ENCODE measurements at regions not wholly inside any gene's neighbourhood (a gene's known extent, or its start where the extent isn't known, plus 50 kb on each side); places are given as distances from the start of the nearest gene placed in this dataset.
A peak's percentile ranks its signal among the peaks of the same experiment; 100 is the strongest.

DNA sequence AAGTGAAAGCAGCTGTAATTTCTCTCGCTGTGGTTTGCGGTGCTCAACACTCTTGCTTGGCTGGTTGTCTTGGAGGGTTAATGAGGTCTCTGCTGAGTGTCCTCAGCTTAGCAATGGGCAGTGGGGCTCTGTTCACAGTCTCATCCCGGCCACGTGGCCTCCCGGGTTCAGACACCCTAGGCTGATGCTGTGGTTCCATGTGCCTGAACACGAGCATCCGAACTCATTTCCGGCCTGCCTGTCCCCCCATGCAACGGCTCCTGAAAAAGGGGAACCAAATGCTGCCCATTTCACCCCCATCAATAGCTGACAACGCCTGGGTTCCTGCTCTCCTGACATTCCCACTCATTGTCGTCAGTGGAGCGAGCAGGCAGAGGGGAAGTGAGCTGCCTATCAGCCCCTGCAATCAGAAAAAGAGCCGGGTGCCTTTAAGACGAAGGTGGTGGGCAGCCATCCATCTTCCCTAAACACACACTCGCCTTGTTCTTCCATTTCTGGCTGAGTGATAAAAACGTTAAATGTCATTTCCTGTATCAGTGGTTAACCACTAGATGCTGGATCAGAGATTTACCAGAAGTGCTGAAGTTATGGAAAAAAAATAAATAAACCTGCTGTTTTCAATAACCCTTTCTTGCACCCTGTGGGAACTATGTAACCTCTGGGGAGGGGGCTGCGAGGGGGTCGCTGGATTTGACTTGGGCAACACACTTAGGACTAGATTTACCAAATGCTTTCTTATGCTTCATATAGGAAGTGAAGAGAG is 60.3 kb upstream of the BCL2L14 start:
- TF ChIP-seq, protein P1, sequence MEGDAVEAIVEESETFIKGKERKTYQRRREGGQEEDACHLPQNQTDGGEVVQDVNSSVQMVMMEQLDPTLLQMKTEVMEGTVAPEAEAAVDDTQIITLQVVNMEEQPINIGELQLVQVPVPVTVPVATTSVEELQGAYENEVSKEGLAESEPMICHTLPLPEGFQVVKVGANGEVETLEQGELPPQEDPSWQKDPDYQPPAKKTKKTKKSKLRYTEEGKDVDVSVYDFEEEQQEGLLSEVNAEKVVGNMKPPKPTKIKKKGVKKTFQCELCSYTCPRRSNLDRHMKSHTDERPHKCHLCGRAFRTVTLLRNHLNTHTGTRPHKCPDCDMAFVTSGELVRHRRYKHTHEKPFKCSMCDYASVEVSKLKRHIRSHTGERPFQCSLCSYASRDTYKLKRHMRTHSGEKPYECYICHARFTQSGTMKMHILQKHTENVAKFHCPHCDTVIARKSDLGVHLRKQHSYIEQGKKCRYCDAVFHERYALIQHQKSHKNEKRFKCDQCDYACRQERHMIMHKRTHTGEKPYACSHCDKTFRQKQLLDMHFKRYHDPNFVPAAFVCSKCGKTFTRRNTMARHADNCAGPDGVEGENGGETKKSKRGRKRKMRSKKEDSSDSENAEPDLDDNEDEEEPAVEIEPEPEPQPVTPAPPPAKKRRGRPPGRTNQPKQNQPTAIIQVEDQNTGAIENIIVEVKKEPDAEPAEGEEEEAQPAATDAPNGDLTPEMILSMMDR (IDR thresholded peaks at IDR 0.05; ENCODE audit: low read depth, low read length), result no peak
- peak; percentile 43 to 75 for DNase-seq (ENCODE audit: low read depth in 2 of 2)
- no peak overlapping the region for H3K4me3 ChIP-seq (replicated peaks in 1 of 2; ENCODE audit: low read depth in 2 of 2, low read length in 2 of 2)

DNA sequence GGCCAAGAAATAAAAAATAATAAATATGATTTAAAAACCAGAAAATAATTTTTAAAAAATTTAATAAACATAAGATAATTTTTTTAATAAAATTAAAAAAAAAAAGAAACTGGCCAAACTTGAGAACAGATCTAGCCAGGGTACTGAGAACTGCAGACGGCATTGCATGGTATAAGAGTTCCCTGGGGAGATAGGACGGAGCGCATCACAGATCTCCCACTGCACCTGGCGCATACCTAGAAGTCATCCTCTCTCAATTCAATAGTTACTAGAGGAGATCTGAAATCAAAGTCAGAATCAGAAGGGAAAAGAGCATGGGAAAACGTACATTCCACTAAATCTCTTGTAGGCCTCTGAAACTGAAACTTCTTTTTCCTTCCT is 58.9 kb upstream of the BCL2L14 start:
- no peak for DNase-seq (ENCODE audit: low read depth in 2 of 2)
- TF ChIP-seq, protein P1 (IDR thresholded peaks at IDR 0.05; ENCODE audit: low read depth, low read length), result no peak
- no peak overlapping the region for H3K4me3 ChIP-seq (replicated peaks in 1 of 2; ENCODE audit: low read depth in 2 of 2, low read length in 2 of 2)

DNA sequence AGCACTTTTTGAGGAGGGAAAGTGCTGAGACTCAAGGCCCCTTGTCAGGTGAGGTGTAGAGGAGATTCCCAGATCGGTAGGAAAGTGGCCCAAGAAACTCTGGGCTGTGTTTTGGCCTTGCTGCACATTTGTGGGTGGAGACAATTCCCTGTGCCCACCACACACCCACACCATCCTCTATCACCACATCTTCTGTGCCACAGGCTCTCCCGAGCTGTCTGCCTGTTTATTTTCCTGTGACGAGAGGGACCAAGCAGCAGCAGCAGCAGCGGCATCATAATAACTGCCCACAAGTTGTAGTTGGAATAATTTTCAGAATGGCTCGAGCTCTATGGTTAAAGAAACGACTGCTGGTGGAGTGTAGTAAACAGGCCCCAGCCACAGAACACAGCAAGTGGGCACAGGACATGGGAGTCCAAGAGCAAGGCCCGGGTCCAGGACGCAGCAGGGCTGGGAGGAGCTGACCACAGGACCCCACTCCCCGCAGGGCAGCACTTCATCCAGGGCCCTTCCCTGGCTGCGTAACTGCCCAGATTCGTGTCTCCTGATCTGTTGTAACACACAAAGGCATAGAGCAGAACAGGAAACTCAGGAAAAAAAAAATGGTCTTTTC is 55.6 kb upstream of the BCL2L14 start:
- TF ChIP-seq, protein P1 (IDR thresholded peaks at IDR 0.05; ENCODE audit: low read depth, low read length), result no peak
- no peak overlapping the region for H3K4me3 ChIP-seq (replicated peaks in 1 of 2; ENCODE audit: low read depth in 2 of 2, low read length in 2 of 2)
- DNase-seq (ENCODE audit: low read depth in 2 of 2), result no peak

DNA sequence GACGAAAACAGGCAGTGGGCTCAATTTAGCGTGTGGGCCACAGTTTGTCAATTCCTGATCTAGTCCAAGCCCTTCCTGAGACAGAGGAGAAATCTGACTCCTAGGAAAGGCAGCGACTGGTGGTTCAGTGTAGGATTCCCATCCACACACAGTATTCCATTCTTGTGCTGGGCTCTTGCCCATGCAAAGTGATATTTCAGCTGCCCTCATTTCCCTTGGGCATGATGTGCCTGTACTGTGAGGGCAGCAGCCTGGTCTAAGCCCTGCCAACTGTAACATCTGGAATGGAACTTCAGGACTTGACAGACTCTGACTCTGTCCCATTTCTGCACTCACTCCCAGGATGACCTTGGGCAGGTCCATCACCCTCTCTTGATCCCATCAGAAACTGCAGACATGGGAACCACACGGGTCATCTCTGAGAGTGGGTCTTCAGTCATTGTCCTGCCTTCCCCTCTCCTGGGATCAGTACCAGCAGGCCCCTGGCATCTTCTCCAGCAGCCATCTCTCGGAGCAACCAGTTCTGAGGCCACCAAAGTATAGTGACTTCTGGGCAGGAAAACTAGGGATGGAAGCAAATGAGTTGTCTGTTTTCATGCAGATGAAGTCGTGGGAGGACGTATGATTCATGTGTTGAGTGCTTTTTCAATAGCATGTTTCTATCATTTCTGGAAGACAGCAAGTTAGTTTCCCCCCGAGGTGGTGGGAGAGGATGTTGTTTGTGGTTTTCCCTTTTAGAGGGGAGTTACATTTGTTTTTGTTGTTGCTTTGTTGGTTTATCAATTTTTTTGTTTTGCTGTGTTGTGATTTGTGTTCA is 54.2 kb upstream of the BCL2L14 start:
- DNase-seq (ENCODE audit: low read depth in 2 of 2), result peak in 1 of 2 donors; percentile 18
- TF ChIP-seq, protein P1 (IDR thresholded peaks at IDR 0.05; ENCODE audit: low read depth, low read length), result no peak
- no peak overlapping the region for H3K4me3 ChIP-seq (replicated peaks in 1 of 2; ENCODE audit: low read depth in 2 of 2, low read length in 2 of 2)

DNA sequence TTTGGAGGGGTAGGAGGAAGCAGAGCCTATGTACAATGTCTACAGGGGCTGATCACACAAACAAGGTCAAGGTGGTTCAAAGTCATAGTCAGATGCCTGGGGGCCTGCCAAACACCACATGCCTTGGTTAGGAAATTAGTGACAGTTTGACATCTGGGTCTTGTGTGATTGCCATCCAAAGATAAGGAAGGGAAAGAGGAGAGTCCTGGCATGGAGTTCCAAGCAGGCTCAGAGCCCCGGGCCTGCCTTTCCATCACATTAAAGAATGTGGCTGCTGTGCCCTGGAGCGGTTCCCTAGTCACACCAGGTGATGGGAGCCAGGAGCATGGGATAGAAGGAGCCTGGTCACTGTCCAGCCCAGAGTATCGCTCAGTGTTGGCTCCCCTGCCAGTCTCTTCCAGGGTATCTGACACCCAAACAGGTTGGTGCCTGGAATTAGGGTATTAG is 53.6 kb upstream of the BCL2L14 start:
- DNase-seq (ENCODE audit: low read depth in 2 of 2), result peak in 1 of 2 donors; percentile 20
- H3K4me3 ChIP-seq (replicated peaks in 1 of 2; ENCODE audit: low read depth in 2 of 2, low read length in 2 of 2), result no peak overlapping the region
- TF ChIP-seq, protein P1 (IDR thresholded peaks at IDR 0.05; ENCODE audit: low read depth, low read length), result no peak

DNA sequence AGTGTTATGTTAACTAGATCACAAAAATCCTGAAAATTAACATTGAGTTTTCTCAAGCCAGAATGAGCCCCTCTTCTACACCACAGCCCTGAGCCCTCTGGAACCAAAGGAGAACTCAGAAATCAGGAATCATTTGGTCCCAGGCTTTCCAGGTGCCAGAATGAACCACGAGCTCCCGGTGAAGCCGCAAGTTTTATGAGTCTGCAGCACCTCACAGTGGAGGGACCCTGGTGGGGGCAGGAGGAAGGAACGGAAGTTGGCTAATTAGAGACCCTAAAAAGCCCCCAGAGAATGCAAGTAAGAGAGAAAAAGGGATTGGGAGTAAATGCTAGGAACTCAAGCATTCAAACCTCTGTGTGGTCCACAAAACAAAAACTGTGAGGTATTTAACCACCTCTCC is 52.9 kb upstream of the BCL2L14 start:
- TF ChIP-seq, protein P1 (IDR thresholded peaks at IDR 0.05; ENCODE audit: low read depth, low read length), result no peak
- no peak overlapping the region for H3K4me3 ChIP-seq (replicated peaks in 1 of 2; ENCODE audit: low read depth in 2 of 2, low read length in 2 of 2)
- peak in 1 of 2 donors; percentile 17 for DNase-seq (ENCODE audit: low read depth in 2 of 2)

Measured in cardiac fibroblast (primary cell).